ENCODE measurements at regions not wholly inside any gene's neighbourhood (a gene's known extent, or its start where the extent isn't known, plus 50 kb on each side); places are given as distances from the start of the nearest gene placed in this dataset.

DNA sequence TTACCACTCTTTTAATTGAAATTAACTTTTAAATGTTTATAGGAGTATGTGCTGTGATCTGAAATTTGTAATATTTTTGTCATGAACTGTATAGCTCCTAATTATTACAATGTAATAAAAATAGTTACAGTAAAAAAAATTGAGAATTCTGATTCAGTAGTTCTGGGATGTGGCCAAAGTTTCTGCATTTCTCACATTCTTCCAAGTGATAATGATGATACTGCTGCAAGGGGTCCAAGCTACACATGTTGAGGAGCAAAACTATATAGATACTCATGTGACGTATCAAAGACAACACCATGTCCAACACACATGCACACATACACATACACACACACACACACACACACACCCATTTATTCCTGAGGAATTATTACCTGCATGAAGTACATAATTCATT is 71.0 kb upstream of the FAM83B start:
- TF ChIP-seq, protein P1, sequence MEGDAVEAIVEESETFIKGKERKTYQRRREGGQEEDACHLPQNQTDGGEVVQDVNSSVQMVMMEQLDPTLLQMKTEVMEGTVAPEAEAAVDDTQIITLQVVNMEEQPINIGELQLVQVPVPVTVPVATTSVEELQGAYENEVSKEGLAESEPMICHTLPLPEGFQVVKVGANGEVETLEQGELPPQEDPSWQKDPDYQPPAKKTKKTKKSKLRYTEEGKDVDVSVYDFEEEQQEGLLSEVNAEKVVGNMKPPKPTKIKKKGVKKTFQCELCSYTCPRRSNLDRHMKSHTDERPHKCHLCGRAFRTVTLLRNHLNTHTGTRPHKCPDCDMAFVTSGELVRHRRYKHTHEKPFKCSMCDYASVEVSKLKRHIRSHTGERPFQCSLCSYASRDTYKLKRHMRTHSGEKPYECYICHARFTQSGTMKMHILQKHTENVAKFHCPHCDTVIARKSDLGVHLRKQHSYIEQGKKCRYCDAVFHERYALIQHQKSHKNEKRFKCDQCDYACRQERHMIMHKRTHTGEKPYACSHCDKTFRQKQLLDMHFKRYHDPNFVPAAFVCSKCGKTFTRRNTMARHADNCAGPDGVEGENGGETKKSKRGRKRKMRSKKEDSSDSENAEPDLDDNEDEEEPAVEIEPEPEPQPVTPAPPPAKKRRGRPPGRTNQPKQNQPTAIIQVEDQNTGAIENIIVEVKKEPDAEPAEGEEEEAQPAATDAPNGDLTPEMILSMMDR (IDR thresholded peaks at IDR 0.05; ENCODE audit: extremely low read depth, missing control alignments): no peak
- DNase-seq (ENCODE audit: low spot score): no peak

DNA sequence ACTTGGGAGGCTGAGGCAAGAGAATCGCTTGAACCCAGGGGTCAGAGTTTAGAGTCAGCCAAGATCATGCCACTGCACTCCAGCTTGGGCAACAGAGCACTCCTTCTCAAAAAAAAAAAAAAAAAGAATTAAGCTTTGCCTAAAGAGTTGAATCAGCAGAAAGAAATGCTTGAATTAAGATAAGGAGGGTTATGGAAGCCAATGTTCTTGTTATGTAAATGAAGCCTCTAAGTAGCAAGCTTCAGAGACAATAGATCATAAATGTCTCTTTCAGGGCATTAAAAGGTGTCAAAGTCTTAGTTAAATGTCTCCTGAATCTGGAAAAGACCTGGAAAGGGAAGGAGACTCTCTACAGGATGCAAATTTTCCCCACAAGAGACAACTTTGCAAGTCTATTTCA is 69.7 kb upstream of the FAM83B start:
- TF ChIP-seq, protein P1 (IDR thresholded peaks at IDR 0.05; ENCODE audit: extremely low read depth, missing control alignments): no peak
- no peak for DNase-seq (ENCODE audit: low spot score)

DNA sequence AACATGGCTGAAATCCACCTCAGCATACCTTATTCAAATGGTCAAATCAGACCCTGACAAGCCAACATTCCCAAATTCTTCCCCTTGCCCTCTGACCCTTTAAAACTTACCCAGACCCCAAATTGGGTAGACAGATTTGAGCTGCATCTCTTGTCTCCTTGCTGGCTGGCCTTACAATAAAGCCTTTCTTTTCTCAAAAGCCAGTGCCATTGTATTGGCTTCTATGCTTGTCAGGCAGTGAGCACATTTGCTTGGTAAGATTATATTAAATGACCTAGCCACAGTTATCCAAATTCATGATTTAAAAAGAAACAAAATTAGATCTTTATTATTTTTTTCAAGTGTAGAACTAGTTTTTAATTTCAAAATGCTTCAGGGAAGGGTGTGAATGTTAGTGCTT is 67.8 kb upstream of the FAM83B start:
- no peak for DNase-seq (ENCODE audit: low spot score)
- TF ChIP-seq, protein P1 (IDR thresholded peaks at IDR 0.05; ENCODE audit: extremely low read depth, missing control alignments): no peak

DNA sequence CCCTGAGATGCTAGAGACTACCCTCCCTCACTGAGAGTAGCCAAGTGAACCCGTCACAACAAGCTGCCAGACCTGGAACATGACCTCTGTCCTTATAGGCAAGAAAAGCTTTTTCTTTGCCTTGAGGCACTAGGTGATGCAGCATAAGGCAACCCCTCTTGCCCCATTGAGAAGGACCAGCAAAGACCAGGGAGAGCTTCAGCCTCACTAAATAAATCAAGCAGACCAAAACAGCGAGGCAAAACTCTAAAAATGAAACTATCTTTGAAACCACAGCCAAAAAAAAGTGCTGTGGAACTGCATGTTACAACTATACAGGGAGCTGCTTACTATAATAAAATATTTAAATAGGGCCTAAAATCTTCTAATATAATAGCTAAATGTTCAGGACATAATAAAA is 62.6 kb upstream of the FAM83B start:
- TF ChIP-seq, protein P1 (IDR thresholded peaks at IDR 0.05; ENCODE audit: extremely low read depth, missing control alignments): no peak
- DNase-seq (ENCODE audit: low spot score): no peak

DNA sequence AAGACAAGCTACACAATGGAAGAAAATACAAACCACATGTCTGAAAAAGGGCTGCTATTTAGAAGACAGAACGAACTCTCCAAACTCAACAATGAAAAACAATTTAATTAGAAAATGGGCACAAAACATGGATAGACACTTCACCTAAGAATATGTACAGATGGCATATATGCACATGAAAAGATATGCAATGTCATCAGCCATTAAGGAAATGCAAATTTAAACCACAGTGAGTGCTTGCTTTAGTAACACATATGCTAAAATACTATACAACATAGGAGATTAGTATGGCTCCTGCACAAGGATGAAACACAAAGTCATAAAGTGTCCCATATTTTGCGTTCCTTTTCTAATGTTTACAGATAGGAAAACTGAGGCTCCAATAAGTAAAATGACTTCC is 60.4 kb upstream of the FAM83B start:
- DNase-seq (ENCODE audit: low spot score): no peak
- TF ChIP-seq, protein P1 (IDR thresholded peaks at IDR 0.05; ENCODE audit: extremely low read depth, missing control alignments): no peak

DNA sequence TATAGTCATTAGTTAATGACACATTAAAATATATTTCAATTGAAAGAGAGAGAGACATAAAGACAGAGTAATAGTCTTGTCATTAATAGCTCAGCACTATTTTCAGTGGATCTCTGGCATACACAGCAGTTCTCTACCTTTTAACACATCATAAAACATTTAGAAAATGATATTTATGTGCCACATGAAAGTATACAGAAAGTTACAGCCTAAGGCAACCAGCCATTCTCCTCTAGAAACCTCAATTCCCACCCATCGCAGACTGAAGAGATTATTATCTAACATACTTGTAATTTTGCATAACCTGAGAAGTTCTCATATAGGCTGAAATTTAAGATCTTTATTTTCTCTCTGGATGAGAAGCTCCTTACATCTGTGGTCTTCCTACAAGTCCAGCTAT is 58.7 kb upstream of the FAM83B start:
- no peak for DNase-seq (ENCODE audit: low spot score)
- TF ChIP-seq, protein P1 (IDR thresholded peaks at IDR 0.05; ENCODE audit: extremely low read depth, missing control alignments): no peak
